ENCODE measurements at regions not wholly inside any gene's neighbourhood (a gene's known extent, or its start where the extent isn't known, plus 50 kb on each side); places are given as distances from the start of the nearest gene placed in this dataset.

GRCh38 chr13:76715621-76716020, 170.6 kb downstream of the KCTD12 start:
- TF ChIP-seq CTCF (IDR thresholded peaks at IDR 0.05) (no peak), POLR2A (IDR thresholded peaks at IDR 0.05) (no peak)

Data from Peyer's patch (tissue), 4 donors.